HG03135 (cell line): ENCODE measurements at regions not wholly inside any gene's neighbourhood (a gene's known extent, or its start where the extent isn't known, plus 50 kb on each side); places are given as distances from the start of the nearest gene placed in this dataset.

Experiments used
- ATAC-seq: cut with Tn5 transposase; IDR thresholded peaks from one replicate; pipeline ENCODE4 v1.9.1; 2021; ENCODE audit warnings: mild to moderate bottlenecking, moderate library complexity; ENCODE audit not compliant: unreplicated experiment

DNA sequence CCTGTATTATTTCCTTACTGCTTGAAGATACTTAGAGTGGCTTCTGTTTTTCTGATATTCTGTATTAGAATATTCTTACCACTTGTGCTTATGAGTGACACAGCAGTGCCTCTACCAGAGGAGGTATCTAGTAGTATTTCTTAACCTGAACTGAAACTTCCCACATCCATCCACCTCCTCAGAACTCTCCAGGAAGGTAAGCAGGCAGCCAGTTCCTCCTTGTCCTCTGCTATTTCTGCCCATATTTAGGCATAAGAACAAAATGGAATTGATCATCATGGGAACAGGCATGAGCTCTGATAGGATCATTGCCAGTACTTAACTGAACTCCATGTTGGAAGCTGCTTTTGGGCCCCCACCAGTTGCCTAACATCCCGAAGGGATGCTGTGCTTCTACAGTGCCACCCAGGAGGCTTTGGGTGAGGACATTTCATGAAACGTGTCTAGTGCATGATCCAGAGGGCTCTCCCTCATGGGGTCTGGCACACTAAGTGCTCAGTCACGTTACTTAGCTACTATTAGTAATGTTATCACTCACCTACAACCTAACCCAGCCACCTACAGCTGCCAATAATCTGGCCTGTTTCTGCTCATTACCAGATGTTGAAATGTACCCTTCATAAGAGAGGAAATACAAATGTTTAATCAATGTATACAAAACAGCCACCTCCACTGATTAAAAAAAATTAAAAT is 520.7 kb downstream of the EIPR1 start:
- ATAC-seq: no peak

DNA sequence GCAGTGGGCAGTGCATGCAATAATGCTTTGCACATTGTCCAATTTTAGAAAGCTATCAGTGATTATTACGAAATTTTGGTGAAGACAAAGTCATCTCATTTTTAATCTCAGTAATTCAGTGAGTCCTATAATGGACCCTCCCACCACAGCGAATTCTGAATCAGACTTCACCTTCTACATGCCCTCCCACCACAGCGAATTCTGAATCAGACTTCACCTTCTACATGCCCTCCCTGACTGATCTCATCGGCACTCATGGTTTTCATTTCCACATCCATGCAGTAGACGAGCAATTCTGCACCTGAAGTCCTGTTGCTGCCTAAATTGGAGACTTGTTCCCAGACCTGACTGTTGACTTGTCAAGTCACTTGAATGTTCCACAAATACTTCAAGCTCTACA is 522.3 kb downstream of the EIPR1 start:
- no peak for ATAC-seq

DNA sequence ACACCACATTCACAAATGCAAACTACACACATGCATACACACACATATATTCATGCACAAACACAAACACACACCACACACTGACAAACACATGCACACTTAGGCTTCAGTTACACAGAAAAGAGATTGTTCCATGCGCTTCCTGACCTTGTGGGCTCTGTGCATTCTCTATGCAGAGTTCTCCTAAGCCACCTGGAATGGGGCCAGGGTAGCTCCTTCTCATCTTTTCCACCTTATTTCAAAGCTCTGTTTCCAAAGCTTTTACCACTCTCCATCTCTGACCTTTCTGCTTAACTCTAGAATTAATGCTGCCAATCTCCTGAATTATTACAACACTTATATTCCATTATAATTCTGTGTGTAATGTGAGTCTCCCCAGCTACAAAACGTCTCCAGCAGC is 522.3 kb upstream of the MYT1L start:
- no peak for ATAC-seq

DNA sequence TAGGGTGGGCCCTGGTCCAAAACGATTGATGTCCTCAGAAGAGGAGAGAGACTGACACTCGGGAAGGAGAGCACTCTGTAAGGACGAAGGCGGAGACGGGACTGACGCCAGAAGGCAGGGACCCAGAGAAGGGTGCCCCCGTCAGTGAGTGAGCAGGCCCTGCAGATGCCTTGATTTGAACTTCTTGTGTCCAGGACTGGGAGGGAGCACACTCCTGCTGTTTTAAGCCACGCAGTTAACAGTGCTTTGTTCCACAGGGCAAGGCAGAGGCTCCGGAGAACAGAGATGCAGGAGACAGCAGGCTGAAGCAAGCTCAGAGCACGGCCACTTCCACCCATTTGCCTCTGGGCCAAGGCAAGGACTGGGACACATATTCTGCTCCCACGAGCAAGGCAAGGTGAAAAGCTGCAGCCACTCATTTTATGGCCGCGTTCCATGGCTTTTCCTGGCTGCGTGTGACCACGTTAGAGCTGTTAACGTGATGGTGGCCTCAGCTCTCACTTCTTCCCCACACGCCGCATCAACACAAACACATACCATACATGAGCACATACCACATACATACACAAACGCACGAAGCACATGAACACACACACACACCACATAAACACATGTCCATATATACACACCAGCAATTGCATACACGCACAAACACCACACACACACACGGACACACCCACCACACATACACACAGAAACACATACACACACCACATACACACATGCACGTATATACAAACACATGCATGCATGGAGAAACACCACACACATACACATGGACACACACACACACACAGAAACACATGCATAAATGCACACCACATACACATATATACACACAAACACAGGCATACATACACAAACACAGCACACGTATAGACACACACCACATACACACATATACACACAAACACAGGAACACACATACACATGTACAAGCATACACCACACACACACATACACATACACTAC is 521.0 kb upstream of the MYT1L start:
- no peak for ATAC-seq

DNA sequence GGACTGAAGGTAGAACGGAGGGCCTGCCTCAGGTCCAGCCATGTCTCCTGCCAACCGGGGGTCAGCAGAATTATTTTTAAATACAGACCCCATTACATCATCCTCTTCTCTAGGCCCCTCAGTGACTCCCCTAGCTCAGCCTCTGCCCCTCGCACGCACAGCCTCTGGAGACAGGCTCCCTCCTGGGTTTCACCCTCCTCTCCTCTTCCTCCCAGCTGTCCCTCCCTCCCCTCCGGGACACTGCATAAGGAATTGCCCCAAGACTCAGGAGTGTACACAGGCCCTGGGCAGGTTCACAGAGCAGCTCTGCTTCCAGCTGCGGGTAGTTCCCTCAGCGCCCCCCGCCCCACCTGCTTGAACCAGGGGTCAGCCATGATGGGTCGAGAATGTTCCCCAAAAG is 520.2 kb upstream of the MYT1L start:
- ATAC-seq: no peak

DNA sequence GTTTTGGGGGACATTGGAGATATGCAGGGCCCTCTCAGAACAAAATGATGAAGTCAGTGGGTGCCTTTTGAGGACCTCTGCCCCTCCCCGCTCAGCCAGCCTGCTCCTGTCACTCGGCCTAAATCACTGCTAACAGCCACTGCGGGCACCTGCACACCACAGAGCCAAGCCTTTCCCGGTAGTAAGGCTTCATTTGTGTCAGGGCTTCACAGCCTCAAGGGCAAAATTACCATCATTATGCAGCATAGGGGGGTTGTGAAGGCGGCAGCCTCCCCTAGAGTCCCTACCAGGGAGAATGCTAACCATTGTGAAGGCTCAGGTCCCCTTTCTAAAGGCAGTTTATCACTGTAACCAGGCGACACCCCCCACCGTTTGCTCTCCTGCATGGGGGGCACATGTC is 519.8 kb upstream of the MYT1L start:
- ATAC-seq: no peak

DNA sequence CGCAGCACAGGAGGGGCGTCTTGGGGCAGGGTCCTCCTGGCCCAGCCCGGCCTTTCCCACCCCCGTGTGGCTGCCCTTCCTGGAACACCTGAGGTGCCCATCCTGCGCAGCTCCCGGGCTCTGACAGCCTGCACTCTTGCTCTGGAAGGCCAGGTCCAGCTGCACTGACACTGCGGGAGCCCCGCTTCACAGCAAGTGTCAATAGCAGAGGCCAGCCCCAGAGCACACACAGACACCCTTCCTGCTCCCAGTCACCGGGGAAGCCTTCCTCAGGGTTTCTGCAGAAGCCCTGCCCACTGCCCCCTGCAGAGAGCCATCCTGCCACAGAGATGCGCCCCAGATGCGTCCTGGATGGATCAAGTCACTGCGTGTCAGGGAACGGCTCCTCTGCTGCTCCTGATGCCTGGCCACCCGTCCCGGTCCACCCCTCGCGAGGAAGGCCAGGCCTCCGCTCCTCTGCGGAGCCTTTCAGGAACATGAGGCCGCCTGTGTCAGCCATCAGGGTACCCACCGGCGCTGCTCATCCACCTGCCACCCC is 519.2 kb upstream of the MYT1L start:
- no peak for ATAC-seq

DNA sequence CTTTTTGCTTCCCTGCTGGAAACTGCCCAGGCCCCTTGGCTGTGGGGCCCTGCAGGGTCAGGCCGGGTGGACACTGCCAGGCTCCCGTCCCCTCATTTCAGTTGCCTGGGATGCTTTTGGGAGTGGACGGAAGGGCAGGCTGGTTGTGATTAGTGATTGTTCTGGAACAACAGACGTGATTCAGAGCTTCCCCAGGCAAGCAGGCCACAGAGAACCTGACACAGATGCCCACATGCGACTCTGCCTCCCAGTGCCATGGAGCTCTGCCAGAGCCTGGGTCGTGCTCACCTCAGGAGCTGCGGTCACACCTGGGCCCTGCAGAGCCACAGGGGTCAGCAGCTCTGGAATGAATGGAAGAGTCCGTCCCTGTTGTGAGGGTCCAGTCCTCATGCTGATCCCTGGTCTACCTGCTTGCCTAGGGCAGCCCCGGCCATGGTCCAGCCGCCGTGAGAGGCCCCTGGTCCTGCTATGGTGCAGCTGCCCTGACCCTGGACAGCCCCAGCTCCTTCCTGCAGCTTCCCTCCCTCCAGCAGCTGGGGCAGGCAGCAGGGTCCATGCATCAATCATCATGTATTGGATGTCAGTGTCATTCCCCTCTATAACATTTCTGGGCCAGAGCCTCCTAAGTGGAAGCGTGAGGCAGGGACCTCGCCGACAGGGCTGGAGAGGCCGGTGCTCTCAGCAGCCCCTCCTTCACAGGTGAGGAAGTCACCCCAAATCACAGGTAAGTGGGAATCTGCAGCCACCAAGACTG is 518.6 kb upstream of the MYT1L start:
- no peak for ATAC-seq

DNA sequence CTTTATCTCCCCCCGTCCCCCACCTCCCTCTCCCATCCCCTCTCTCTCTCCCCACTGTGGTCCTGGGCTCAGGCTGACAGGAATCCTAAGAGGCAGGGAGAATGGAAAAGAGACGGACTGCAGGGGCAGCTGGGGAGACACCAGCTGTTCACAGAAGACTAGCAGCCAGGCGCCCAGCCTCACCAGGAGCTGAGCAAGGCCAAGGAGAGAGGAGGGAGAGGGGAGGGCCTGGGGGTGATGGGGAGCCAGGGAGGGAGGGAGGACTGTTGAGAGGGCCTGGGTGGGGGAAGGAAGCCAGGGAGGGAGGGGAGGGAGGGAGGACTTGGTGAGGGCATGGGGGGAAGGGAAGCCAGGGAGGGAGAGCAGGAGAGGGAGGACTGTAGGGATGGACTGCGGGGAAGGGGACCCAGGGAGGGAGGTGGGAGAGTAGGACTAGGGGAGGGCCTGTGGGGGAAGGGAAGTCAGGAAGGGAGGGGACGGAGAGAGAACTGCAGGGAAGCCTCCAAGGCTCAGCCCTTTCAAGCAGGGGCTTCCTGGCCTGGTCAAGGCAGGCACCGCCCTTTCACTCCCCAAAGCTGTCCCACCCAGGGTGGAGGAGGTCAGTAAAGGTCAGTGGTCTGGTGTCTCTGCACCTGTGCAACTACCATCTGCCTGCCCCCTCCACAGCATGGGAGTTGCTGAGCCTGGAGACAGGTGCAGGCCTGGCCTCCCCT is 517.7 kb upstream of the MYT1L start:
- no peak for ATAC-seq

DNA sequence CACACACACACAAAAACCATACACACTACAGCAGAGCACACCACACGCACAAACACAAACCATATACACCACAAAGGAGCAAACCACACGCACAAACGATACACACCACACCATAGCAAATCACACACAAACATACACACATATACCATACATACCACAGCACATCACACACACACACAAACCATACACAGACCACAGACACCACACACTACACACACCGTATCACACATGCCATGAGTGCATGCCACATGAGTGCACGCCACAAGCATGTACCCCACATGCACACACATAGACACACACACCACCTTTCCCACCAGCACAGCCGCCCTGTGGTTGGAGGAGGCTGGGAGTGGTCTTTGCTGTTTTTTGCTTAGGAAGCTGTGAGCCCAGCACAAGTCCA is 517.1 kb upstream of the MYT1L start:
- no peak for ATAC-seq

DNA sequence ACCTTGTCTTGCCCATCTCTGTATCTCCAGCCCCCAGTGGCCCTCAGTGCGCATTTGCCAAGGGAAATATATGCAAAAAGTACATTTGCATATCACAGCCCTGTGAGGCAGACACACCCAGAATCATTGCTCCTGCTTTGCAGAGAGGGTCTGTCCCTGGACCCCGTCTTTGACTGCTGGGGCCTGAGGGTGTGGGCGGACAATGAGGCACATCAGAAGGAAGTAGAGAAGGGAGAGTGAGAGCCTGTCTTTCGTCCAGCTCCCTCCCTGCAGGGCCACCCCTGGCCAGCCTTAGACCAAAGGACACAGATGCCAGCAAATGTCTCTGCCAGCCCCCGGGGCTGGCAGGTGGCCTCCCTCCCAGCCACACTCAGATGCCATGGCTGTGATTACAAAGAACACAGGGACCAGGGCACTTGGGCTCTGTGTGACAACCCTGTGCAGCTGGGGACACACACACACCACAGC is 516.2 kb upstream of the MYT1L start:
- no peak for ATAC-seq

DNA sequence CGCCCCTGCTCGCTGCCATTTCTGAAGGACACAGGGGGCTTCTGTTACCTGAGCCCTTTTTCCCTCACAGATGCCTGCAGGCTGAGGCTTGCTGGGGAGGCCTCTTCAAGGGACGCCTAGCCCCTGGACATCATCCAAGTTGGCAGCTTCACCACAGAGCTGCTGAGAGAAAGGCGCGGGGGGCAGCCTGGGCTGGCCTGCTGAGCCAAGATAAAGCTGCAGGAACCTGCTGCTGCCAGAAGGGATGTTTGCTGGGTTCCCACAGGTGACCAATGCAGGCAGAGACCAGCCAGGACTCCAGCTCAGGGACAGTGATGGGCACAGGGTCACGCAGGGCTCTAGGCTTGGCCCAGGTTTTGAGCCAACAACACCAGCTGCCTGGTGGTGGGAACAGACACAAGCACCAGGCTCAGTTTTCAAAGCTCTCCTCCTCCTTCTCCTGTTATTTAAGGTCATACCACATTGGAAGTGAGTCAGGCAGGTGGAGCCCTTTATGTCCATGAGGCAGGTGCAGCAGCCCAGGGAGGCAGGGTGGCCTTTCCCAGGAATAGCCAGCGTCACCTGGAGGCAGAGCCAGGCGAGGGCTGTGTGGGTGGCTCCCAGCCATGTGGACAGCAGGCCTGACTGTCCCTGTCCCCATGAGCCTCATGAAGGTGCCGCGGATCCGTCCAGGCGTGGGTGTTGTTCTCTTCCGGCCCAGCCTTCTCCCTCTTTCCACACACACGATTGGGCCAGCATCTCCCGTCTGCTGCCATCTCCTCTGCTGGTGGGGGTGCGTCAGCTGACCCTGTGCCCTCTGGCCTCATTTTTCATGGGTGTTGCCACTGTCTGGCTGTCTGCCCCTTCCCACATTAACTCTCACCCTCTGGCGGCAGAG is 515.5 kb upstream of the MYT1L start:
- ATAC-seq: no peak

DNA sequence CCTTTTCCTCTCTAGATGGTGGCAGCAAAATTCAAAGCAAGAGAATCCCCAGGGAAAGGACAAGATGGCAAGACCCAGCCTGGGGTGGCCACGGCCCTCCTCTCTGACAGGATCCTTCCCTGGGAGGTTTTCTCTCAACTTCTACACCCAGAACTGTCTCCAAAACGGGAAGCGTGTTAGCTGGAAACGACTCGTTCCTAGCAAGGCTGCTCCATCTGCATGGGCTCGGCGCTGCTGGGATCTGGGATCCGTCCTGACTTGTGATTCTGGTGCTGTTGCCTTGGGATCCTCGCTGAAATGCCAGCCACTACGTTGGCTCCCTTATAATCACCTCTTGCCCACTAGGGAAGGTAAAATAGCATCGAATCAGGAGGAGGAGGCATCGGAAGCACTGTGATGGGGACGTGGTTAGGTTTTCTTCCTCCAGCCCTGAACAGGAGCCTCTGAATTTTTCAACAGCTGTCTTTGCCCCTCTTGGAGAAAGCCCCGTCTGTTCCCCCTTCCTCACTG is 514.8 kb upstream of the MYT1L start:
- ATAC-seq: no peak

DNA sequence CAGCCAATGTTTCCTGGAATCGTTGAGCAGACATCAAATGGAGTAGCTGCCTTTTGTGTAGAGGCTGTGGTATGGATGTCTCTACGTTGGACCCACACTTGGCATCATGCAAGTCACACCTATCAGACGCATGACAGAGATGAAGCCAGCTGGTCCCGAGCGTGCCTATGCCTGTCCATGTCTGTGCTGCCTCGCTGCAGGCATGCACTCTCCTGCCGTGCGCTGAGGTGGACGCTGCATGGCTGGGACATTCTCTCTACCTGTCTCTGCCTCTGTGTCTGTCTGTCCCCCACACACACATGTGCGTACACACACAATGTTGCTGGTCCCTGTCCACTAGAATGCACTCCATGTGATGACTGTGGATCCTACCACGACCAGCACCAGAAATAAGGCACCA is 514.2 kb upstream of the MYT1L start:
- ATAC-seq: no peak

DNA sequence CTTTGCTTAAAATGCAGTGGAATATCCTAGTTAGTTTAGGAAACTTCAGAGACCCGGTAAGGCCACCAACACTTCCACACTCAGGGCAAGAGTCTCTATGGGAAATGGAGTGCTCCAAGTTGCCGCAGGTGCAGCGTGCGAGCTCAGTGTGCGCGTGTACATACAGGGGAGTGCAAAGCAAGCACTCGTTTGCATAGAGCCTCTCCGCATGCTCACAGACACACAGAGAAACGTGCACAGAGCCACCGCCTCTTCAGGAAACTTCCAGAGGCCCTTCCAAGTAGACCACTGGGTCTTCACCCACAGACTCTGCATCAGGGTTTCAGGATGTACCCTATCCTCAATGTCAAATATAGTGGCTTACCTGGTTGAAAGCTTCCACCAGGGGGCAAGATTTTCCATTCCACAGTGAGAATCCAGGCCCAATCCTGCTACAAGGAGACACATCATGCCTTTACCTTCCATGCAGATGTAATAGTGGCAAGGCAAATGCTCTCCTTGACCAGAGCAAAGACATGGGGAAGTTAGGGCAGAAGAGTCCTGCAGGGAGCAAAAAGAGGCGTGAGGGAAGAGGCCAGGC is 513.0 kb upstream of the MYT1L start:
- ATAC-seq: no peak

DNA sequence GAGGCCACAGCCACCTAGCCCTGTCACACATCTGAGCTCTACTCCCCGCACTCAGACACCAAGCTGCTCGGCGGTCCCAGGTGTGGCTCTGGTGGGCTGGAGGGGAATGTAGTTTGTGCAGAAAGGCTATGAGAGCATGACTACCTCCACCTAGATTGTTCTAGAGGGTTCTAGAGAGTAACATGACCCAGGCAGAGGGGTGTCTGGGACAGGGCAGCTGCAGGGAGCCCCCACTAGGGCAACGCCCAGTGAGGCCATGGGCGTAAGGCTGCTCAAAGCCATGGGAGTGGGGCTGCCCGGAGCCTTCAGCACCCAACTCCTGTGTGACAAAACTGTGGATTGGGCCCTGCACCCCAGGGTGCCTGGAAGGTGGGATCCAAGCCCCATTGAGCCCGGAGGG is 511.4 kb upstream of the MYT1L start:
- ATAC-seq: no peak

DNA sequence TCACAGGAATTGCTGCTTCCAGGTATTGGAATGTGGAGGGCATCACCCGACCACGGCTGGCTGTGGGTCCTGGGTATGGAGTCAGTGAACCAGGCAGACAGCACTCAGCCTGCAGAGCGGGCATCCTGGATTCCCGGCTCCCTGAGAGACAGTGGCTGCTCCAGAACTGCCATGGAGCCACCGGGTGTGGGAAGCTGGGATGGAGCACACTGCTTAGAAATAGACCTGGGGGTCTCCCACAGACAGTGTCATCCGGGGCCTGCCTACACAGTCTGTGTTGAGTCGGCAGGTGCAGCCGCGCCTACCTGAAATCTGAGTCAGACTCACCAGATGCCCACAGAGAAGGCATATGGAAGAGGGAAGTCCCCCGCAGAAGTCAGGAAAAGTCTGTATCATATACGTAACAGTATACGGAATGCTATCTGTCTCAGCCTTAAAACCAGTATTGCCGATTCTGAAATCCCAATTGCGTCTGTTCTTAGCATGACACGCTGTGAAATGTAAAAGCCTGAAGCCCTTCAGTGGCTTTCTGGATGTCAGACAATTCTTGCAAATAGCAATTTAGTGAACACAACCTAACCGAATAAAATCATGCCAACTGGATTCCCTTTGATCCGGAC is 509.7 kb upstream of the MYT1L start:
- no peak for ATAC-seq

DNA sequence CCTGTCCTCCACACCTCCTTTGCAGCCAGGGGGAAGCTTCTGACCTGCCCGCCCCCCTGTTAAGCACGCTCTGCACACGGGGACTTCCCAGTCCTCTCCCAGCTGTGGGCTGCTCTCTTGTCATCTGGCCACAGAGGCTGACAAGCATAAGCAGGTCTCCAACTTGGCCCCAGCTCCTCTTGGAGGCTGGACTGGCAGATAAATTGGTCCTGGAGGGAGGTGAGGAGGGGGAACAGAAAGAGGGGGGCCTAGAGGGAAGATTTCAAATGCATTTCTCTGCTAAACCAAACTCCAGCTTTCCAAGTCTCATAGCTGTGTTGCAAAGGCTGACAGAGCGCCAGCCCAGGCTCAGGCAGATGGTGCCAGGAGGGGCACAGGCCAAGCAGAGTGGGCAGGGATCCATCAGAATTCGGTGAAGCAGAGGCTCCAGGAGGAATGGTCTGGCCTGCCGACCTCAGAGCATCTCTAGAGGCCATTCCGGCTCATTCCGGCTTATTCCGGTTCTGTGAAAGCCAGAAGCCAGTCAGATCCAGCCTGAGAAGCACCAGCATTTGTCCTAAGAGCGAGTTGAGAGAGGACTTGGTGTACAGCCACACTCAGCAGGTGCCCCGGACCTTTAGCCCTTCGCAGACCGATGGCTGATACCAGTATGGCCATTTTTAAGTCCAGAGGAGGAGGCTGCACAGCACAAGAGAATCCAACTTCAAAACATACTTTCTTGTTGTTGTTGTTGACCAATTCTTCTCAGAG is 508.9 kb upstream of the MYT1L start:
- ATAC-seq: no peak
